ENCODE measurements at regions not wholly inside any gene's neighbourhood (a gene's known extent, or its start where the extent isn't known, plus 50 kb on each side); places are given as distances from the start of the nearest gene placed in this dataset.

- DNase-seq (ENCODE audit: insufficient read length) (no peak), FAIRE-seq (no peak)
- TF ChIP-seq TAF1 (IDR thresholded peaks at IDR 0.05; ENCODE audit: borderline replicate concordance, low read depth, low read length) = no peak
- no peak for TF ChIP-seq POLR2AphosphoS5 (IDR thresholded peaks at IDR 0.05; ENCODE audit: low read depth, low read length)
- no peak for TF ChIP-seq POLR2A (IDR thresholded peaks at IDR 0.05; ENCODE audit: low read depth, low read length)
These were observed 214.5 kb downstream of the IRS1 start for GRCh38 chr2:226585130-226585561.

- no peak for FAIRE-seq
- no peak for DNase-seq (ENCODE audit: insufficient read length)
- TF ChIP-seq POLR2AphosphoS5 (IDR thresholded peaks at IDR 0.05; ENCODE audit: low read depth, low read length) = no peak
- no peak for TF ChIP-seq POLR2A (IDR thresholded peaks at IDR 0.05; ENCODE audit: low read depth, low read length)
- no peak for TF ChIP-seq TAF1 (IDR thresholded peaks at IDR 0.05; ENCODE audit: borderline replicate concordance, low read depth, low read length)
These were observed 215.0 kb downstream of the IRS1 start for GRCh38 chr2:226584518-226585055.

- TF ChIP-seq POLR2A (IDR thresholded peaks at IDR 0.05; ENCODE audit: low read depth, low read length) (no peak), POLR2AphosphoS5 (IDR thresholded peaks at IDR 0.05; ENCODE audit: low read depth, low read length) (no peak), TAF1 (IDR thresholded peaks at IDR 0.05; ENCODE audit: borderline replicate concordance, low read depth, low read length) (no peak)
These were observed 215.9 kb downstream of the IRS1 start for GRCh38 chr2:226583715-226584114.

GRCh38 chr2:226581661-226582060 is 218.0 kb downstream of the IRS1 start:
- no peak for DNase-seq (ENCODE audit: insufficient read length)
- TF ChIP-seq TAF1 (IDR thresholded peaks at IDR 0.05; ENCODE audit: borderline replicate concordance, low read depth, low read length) = no peak
- no peak for TF ChIP-seq POLR2A (IDR thresholded peaks at IDR 0.05; ENCODE audit: low read depth, low read length)
- TF ChIP-seq POLR2AphosphoS5 (IDR thresholded peaks at IDR 0.05; ENCODE audit: low read depth, low read length) = no peak
- no peak for FAIRE-seq

More at GRCh38 chr2:226583715-226584114, 215.9 kb downstream of the IRS1 start:
- FAIRE-seq (no peak), DNase-seq (ENCODE audit: insufficient read length) (no peak)

GRCh38 chr2:226581004-226581403 is 218.6 kb downstream of the IRS1 start:
- DNase-seq (ENCODE audit: insufficient read length) (no peak), FAIRE-seq (no peak)
- no peak for TF ChIP-seq POLR2AphosphoS5 (IDR thresholded peaks at IDR 0.05; ENCODE audit: low read depth, low read length)
- TF ChIP-seq TAF1 (IDR thresholded peaks at IDR 0.05; ENCODE audit: borderline replicate concordance, low read depth, low read length) = no peak
- TF ChIP-seq POLR2A (IDR thresholded peaks at IDR 0.05; ENCODE audit: low read depth, low read length) = no peak

- no peak for FAIRE-seq
- TF ChIP-seq TAF1 (IDR thresholded peaks at IDR 0.05; ENCODE audit: borderline replicate concordance, low read depth, low read length) (no peak), POLR2AphosphoS5 (IDR thresholded peaks at IDR 0.05; ENCODE audit: low read depth, low read length) (no peak), POLR2A (IDR thresholded peaks at IDR 0.05; ENCODE audit: low read depth, low read length) (no peak)
These were observed 219.2 kb downstream of the IRS1 start for GRCh38 chr2:226580403-226580802.

GRCh38 chr2:226579519-226579918 is 220.1 kb downstream of the IRS1 start:
- no peak for FAIRE-seq
- TF ChIP-seq TAF1 (IDR thresholded peaks at IDR 0.05; ENCODE audit: borderline replicate concordance, low read depth, low read length) = no peak
- no peak for TF ChIP-seq POLR2A (IDR thresholded peaks at IDR 0.05; ENCODE audit: low read depth, low read length)
- TF ChIP-seq POLR2AphosphoS5 (IDR thresholded peaks at IDR 0.05; ENCODE audit: low read depth, low read length) = no peak
- DNase-seq (ENCODE audit: insufficient read length) = no peak

More at GRCh38 chr2:226580403-226580802, 219.2 kb downstream of the IRS1 start:
- DNase-seq (ENCODE audit: insufficient read length) = no peak

GRCh38 chr2:226578879-226579278 is 220.7 kb downstream of the IRS1 start:
- DNase-seq (ENCODE audit: insufficient read length) (no peak), FAIRE-seq (no peak)

GRCh38 chr2:226578373-226578772 is 221.2 kb downstream of the IRS1 start:
- no peak for DNase-seq (ENCODE audit: insufficient read length)
- FAIRE-seq = no peak
- no peak for TF ChIP-seq TAF1 (IDR thresholded peaks at IDR 0.05; ENCODE audit: borderline replicate concordance, low read depth, low read length)
- no peak for TF ChIP-seq POLR2AphosphoS5 (IDR thresholded peaks at IDR 0.05; ENCODE audit: low read depth, low read length)
- no peak for TF ChIP-seq POLR2A (IDR thresholded peaks at IDR 0.05; ENCODE audit: low read depth, low read length)

More at GRCh38 chr2:226578879-226579278, 220.7 kb downstream of the IRS1 start:
- TF ChIP-seq TAF1 (IDR thresholded peaks at IDR 0.05; ENCODE audit: borderline replicate concordance, low read depth, low read length) (no peak), POLR2AphosphoS5 (IDR thresholded peaks at IDR 0.05; ENCODE audit: low read depth, low read length) (no peak), POLR2A (IDR thresholded peaks at IDR 0.05; ENCODE audit: low read depth, low read length) (no peak)

GRCh38 chr2:226575928-226576327 is 223.7 kb downstream of the IRS1 start:
- no peak for TF ChIP-seq TAF1 (IDR thresholded peaks at IDR 0.05; ENCODE audit: borderline replicate concordance, low read depth, low read length)
- TF ChIP-seq POLR2A (IDR thresholded peaks at IDR 0.05; ENCODE audit: low read depth, low read length) = no peak
- no peak for TF ChIP-seq POLR2AphosphoS5 (IDR thresholded peaks at IDR 0.05; ENCODE audit: low read depth, low read length)
- FAIRE-seq (no peak), DNase-seq (ENCODE audit: insufficient read length) (no peak)

- TF ChIP-seq POLR2A (IDR thresholded peaks at IDR 0.05; ENCODE audit: low read depth, low read length) (no peak), TAF1 (IDR thresholded peaks at IDR 0.05; ENCODE audit: borderline replicate concordance, low read depth, low read length) (no peak), POLR2AphosphoS5 (IDR thresholded peaks at IDR 0.05; ENCODE audit: low read depth, low read length) (no peak)
- FAIRE-seq = no peak
- no peak for DNase-seq (ENCODE audit: insufficient read length)
These were observed 226.5 kb downstream of the IRS1 start for GRCh38 chr2:226573158-226573557.

- TF ChIP-seq POLR2A (IDR thresholded peaks at IDR 0.05; ENCODE audit: low read depth, low read length) (no peak), TAF1 (IDR thresholded peaks at IDR 0.05; ENCODE audit: borderline replicate concordance, low read depth, low read length) (no peak), POLR2AphosphoS5 (IDR thresholded peaks at IDR 0.05; ENCODE audit: low read depth, low read length) (no peak)
- FAIRE-seq (no peak), DNase-seq (ENCODE audit: insufficient read length) (no peak)
These were observed 235.0 kb downstream of the IRS1 start for GRCh38 chr2:226564667-226565066.

All from GM12892 (cell line).